HepG2 (cell line): ENCODE measurements at regions not wholly inside any gene's neighbourhood (a gene's known extent, or its start where the extent isn't known, plus 50 kb on each side); places are given as distances from the start of the nearest gene placed in this dataset.

Source experiments
- ARID2 ChIP-seq: sonication (generic); formaldehyde crosslinking; IDR thresholded peaks from 2 replicates; pipeline ENCODE4 v1.8.1; 2022; ENCODE audit warnings: mild to moderate bottlenecking, missing genetic modification reagents, borderline replicate concordance
- CREB1 ChIP-seq, 2 experiments: fragments of 450-650 bp in 1 of 2; IDR thresholded peaks; 2 replicates each; pipeline ENCODE4 v1.6.1; 2016 to 2017; ENCODE audit warnings: control low read depth in 1 of 2, mild to moderate bottlenecking in 1 of 2, missing compliant biosample characterization in 1 of 2, missing genetic modification characterization in 1 of 2
- POLR2A ChIP-seq, 2 experiments: IDR thresholded peaks; 2 replicates each; pipeline ENCODE4 v1.6.1; 2011; ENCODE audit warnings: low read depth in 2 of 2, low read length in 2 of 2, mild to moderate bottlenecking in 1 of 2, moderate library complexity in 1 of 2; ENCODE audit not compliant: insufficient read depth in 1 of 2
- SP2 ChIP-seq: sonication (generic); formaldehyde crosslinking; IDR thresholded peaks from 2 replicates; pipeline ENCODE4 v1.5.1; 2020; ENCODE audit warnings: mild to moderate bottlenecking, missing genetic modification reagents
- ZFX ChIP-seq: sonication (generic); formaldehyde crosslinking; IDR thresholded peaks from 2 replicates; pipeline ENCODE4 v1.4.0; 2020; ENCODE audit warnings: mild to moderate bottlenecking, low read depth, missing genetic modification reagents, moderate library complexity
- ZNF317 ChIP-seq: sonication (generic); formaldehyde crosslinking; IDR thresholded peaks from 2 replicates; pipeline ENCODE4 v1.5.0; 2020; ENCODE audit warnings: mild to moderate bottlenecking, missing genetic modification reagents
- ZNF7 ChIP-seq: IDR thresholded peaks from 2 replicates; pipeline ENCODE4 v1.6.1; 2016; ENCODE audit warnings: missing biosample characterization, missing genetic modification reagents
- ZZZ3 ChIP-seq: sonication (generic); formaldehyde crosslinking; IDR thresholded peaks from 2 replicates; pipeline ENCODE4 v1.4.0; 2020; ENCODE audit warnings: missing genetic modification reagents, mild to moderate bottlenecking, borderline replicate concordance
- TF ChIP-seq, protein P1 (sequence below): sonication (generic); formaldehyde crosslinking; IDR thresholded peaks from 2 replicates; pipeline ENCODE4 v1.5.0; 2020; ENCODE audit warnings: mild to moderate bottlenecking, missing genetic modification reagents, moderate library complexity

- no peak for TF ChIP-seq CREB1 (IDR thresholded peaks at IDR 0.05)
- TF ChIP-seq CREB1 (CRISPR knock-in tag; IDR thresholded peaks at IDR 0.05), result no peak
- no peak for TF ChIP-seq ZNF7
- no peak for TF ChIP-seq POLR2A (IDR thresholded peaks at IDR 0.05; ENCODE audit: insufficient read depth in 1 of 2, low read depth in 2 of 2, low read length in 2 of 2)
- no peak for TF ChIP-seq SP2 (CRISPR knock-in tag)
- TF ChIP-seq ZNF317 (CRISPR knock-in tag), result no peak
- no peak for TF ChIP-seq ARID2 (CRISPR knock-in tag)
- no peak for TF ChIP-seq ZZZ3 (CRISPR knock-in tag)
- TF ChIP-seq ZFX (CRISPR knock-in tag), result no peak
- TF ChIP-seq, protein P1, sequence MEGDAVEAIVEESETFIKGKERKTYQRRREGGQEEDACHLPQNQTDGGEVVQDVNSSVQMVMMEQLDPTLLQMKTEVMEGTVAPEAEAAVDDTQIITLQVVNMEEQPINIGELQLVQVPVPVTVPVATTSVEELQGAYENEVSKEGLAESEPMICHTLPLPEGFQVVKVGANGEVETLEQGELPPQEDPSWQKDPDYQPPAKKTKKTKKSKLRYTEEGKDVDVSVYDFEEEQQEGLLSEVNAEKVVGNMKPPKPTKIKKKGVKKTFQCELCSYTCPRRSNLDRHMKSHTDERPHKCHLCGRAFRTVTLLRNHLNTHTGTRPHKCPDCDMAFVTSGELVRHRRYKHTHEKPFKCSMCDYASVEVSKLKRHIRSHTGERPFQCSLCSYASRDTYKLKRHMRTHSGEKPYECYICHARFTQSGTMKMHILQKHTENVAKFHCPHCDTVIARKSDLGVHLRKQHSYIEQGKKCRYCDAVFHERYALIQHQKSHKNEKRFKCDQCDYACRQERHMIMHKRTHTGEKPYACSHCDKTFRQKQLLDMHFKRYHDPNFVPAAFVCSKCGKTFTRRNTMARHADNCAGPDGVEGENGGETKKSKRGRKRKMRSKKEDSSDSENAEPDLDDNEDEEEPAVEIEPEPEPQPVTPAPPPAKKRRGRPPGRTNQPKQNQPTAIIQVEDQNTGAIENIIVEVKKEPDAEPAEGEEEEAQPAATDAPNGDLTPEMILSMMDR (CRISPR knock-in tag), result no peak
Measured at GRCh38 chr1:172781513-172782140, 122.7 kb downstream of the FASLG start.
